B cell (primary cell): ENCODE measurements at regions not wholly inside any gene's neighbourhood (a gene's known extent, or its start where the extent isn't known, plus 50 kb on each side); places are given as distances from the start of the nearest gene placed in this dataset.

Experiments
- ATAC-seq: fragments of 200-7000 bp; cut with Tn5 transposase; one replicate; pipeline ENCODE4 v1.10.0; 2021; ENCODE audit warnings: low read depth, mild to moderate bottlenecking, moderate number of reproducible peaks, moderate library complexity
- CTCF ChIA-PET: fragments of 350-600 bp; sonication (Branson Sonifier 250); formaldehyde crosslinking; loops from one replicate; lab custom pipeline; 2021; ENCODE audit warnings: antibody characterized with exemption, inconsistent platforms; lab: Charles Lee
- POLR2A ChIA-PET: fragments of 350-600 bp; sonication (Branson Sonifier 250); formaldehyde crosslinking; loops from one replicate; lab custom pipeline; 2021; ENCODE audit warnings: antibody characterized with exemption; lab: Charles Lee
- DNase-seq: peaks from one replicate; pipeline ENCODE4 v3.0.0; 2013
- H2AFZ ChIP-seq: 2 replicates; pipeline ENCODE4 v1.6.1; 2012; ENCODE audit warnings: mild to moderate bottlenecking, low read depth, low read length; ENCODE audit not compliant: insufficient read depth, poor library complexity, severe bottlenecking
- H3K27ac ChIP-seq, 2 donors: 1 replicate in 1 of 2; 2 replicates in 1 of 2; pipeline ENCODE4 v1.5.1; 2012 to 2013; ENCODE audit warnings: low read length in 2 of 2, mild to moderate bottlenecking in 2 of 2, moderate library complexity in 1 of 2
- H3K27me3 ChIP-seq, 4 experiments: fragments of 200-600 bp in 1 of 4; sonication (generic) in 1 of 4; replicated peaks in 1 of 4; 1 replicate in 2 of 4; 2 replicates in 2 of 4; pipeline versions ENCODE4 v1.6.1 to v1.7.0; 2013 to 2016; ENCODE audit warnings: low read length in 3 of 4, mild to moderate bottlenecking in 2 of 4, mixed read lengths in 1 of 4, moderate library complexity in 1 of 4; ENCODE audit not compliant: insufficient read depth in 4 of 4, control insufficient read depth in 3 of 4; ENCODE audit errors: control extremely low read depth in 1 of 4
- H3K36me3 ChIP-seq, 2 experiments: replicated peaks in 1 of 2; 1 replicate in 1 of 2; 2 replicates in 1 of 2; pipeline versions ENCODE4 v1.6.1 to v1.7.1; 2013; ENCODE audit warnings: low read length in 1 of 2; ENCODE audit not compliant: insufficient read depth in 2 of 2, control insufficient read depth in 1 of 2; ENCODE audit errors: control extremely low read depth in 1 of 2, extremely low read depth in 1 of 2
- H3K4me1 ChIP-seq, 2 donors: fragments of 200-600 bp in 1 of 2; sonication (generic) in 1 of 2; 1 replicate in 1 of 2; 2 replicates in 1 of 2; pipeline versions ENCODE4 v1.5.1 to v1.6.1; 2013 to 2017; ENCODE audit warnings: low read length in 2 of 2; ENCODE audit not compliant: control insufficient read depth in 2 of 2, insufficient read depth in 2 of 2
- H3K4me2 ChIP-seq: replicated peaks from 2 replicates; pipeline ENCODE3; 2012; ENCODE audit warnings: mild to moderate bottlenecking, low read depth, low read length; ENCODE audit not compliant: poor library complexity, severe bottlenecking
- H3K4me3 ChIP-seq, 5 experiments: fragments of 200-600 bp in 1 of 5; sonication (generic) in 1 of 5; 1 replicate in 3 of 5; 2 replicates in 2 of 5; pipeline versions ENCODE4 v1.5.1 to v1.7.0; 2011 to 2016; ENCODE audit warnings: low read length in 4 of 5, mild to moderate bottlenecking in 4 of 5, low read depth in 2 of 5, control low read depth in 1 of 5, moderate library complexity in 1 of 5; ENCODE audit not compliant: insufficient read depth in 1 of 5; ENCODE audit errors: control extremely low read depth in 1 of 5, extremely low read depth in 1 of 5
- H3K79me2 ChIP-seq: fragments of 200-600 bp; sonication (generic); one replicate; pipeline ENCODE4 v1.6.0; 2016; ENCODE audit warnings: low read length; ENCODE audit not compliant: control insufficient read depth, insufficient read depth
- H3K9ac ChIP-seq: fragments of 200-600 bp; sonication (generic); 2 replicates; pipeline ENCODE4 v1.6.1; 2017; ENCODE audit warnings: mild to moderate bottlenecking, low read length, moderate library complexity
- H3K9me3 ChIP-seq, 3 donors: one replicate each; pipeline versions ENCODE4 v1.6.1 to v1.7.1; 2013; ENCODE audit warnings: low read length in 2 of 3; ENCODE audit not compliant: control insufficient read depth in 2 of 3, insufficient read depth in 1 of 3; ENCODE audit errors: control extremely low read depth in 1 of 3
- H4K20me1 ChIP-seq: 2 replicates; pipeline ENCODE4 v1.6.0; 2012; ENCODE audit warnings: mild to moderate bottlenecking, low read length; ENCODE audit not compliant: insufficient read depth, control insufficient read depth, poor library complexity, severe bottlenecking
- H3K27ac Mint-ChIP-seq: one replicate; pipeline ENCODE4 v1.8.0; 2021; ENCODE audit warnings: mixed read lengths
- H3K27me3 Mint-ChIP-seq: one replicate; pipeline ENCODE4 v1.8.0; 2021; ENCODE audit warnings: mixed read lengths
- H3K4me1 Mint-ChIP-seq: one replicate; pipeline ENCODE4 v1.8.0; 2021; ENCODE audit warnings: mixed read lengths
- H3K4me3 Mint-ChIP-seq: one replicate; pipeline ENCODE4 v1.8.0; 2021; ENCODE audit warnings: mixed read lengths
- H3K9me3 Mint-ChIP-seq: one replicate; pipeline ENCODE4 v1.8.0; 2022; ENCODE audit warnings: mixed read lengths; ENCODE audit not compliant: insufficient read depth
- EZH2 ChIP-seq: IDR thresholded peaks from 2 replicates; pipeline ENCODE4 v1.6.1; 2012; ENCODE audit warnings: borderline replicate concordance, low read depth, mild to moderate bottlenecking, moderate library complexity, low read length; ENCODE audit not compliant: insufficient read depth, poor library complexity, severe bottlenecking
- WGBS: methylation state at CpG from one replicate; pipeline ENCODE4 v1.1.5; 2013; ENCODE audit warnings: missing lambda C conversion rate; ENCODE audit not compliant: insufficient coverage; 5-methylcytosine and 5-hydroxymethylcytosine counted together
- intact Hi-C: fragments of 100-400 bp; cut with micrococcal nuclease; formaldehyde crosslinking; loops from one replicate; pipeline ENCODE4 v1.10.0; 2022
- TF ChIP-seq, protein P1 (sequence below): fragments of 200-600 bp; IDR thresholded peaks from one replicate; pipeline ENCODE4 v1.8.0; 2022; ENCODE audit warnings: antibody characterized with exemption, mild to moderate bottlenecking

DNA sequence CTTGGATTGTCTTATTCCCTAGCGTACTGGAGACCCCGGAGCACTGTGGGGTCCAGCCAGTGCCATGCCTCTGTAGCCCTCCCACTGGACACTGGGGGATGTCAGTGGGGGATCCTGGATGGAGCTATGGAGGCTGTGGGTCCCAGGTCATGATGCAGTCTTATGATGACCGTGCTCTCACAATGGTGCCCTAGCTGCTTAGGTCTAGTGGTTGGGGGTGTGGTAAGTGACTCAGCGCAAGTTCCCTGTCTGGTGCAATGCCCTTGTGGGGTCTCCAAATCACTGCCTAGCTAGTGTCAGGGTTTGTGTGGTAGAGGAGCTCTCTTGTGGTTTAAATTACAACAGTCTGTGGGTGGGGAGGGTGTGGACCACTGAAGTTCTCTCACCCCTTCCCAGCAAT is 135.4 kb downstream of the CDC5L start:
- ATAC-seq (no peak), DNase-seq (no peak)
- TF ChIP-seq EZH2: no peak
- TF ChIP-seq, protein P1, sequence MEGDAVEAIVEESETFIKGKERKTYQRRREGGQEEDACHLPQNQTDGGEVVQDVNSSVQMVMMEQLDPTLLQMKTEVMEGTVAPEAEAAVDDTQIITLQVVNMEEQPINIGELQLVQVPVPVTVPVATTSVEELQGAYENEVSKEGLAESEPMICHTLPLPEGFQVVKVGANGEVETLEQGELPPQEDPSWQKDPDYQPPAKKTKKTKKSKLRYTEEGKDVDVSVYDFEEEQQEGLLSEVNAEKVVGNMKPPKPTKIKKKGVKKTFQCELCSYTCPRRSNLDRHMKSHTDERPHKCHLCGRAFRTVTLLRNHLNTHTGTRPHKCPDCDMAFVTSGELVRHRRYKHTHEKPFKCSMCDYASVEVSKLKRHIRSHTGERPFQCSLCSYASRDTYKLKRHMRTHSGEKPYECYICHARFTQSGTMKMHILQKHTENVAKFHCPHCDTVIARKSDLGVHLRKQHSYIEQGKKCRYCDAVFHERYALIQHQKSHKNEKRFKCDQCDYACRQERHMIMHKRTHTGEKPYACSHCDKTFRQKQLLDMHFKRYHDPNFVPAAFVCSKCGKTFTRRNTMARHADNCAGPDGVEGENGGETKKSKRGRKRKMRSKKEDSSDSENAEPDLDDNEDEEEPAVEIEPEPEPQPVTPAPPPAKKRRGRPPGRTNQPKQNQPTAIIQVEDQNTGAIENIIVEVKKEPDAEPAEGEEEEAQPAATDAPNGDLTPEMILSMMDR: no peak
- H3K4me3 Mint-ChIP-seq: no peak overlapping the region
- 95% methylated on average over 3 of the region's 4 CpGs for WGBS
- Histone ChIP-seq H3K9ac (no peak overlapping the region), H3K27me3 (no peaks in the 10 kb centered on the region), H3K36me3 (no peaks in the 10 kb centered on the region), H3K4me1 (peaks cover 0 to 5% of the 10 kb centered on the region in 2 donors), H3K9me3 (peaks cover 0 to 22% (median 6%) of the 10 kb centered on the region in 3 donors), H3K4me2 (no peak overlapping the region), H4K20me1 (no peaks in the 10 kb centered on the region), H3K4me3 (no peak overlapping the region), H3K27ac (no peak overlapping the region), H3K79me2 (no peaks in the 10 kb centered on the region), H2AFZ (no peak overlapping the region)
- CTCF ChIA-PET: no interaction called here
- H3K9me3 Mint-ChIP-seq: peaks cover 18% of the 10 kb centered on the region
- H3K27me3 Mint-ChIP-seq: peaks cover 37% of the 10 kb centered on the region
- POLR2A ChIA-PET: no interaction called here
- H3K4me1 Mint-ChIP-seq: no peaks in the 10 kb centered on the region
- intact Hi-C loops: no loop called here
- H3K27ac Mint-ChIP-seq: no peak overlapping the region

DNA sequence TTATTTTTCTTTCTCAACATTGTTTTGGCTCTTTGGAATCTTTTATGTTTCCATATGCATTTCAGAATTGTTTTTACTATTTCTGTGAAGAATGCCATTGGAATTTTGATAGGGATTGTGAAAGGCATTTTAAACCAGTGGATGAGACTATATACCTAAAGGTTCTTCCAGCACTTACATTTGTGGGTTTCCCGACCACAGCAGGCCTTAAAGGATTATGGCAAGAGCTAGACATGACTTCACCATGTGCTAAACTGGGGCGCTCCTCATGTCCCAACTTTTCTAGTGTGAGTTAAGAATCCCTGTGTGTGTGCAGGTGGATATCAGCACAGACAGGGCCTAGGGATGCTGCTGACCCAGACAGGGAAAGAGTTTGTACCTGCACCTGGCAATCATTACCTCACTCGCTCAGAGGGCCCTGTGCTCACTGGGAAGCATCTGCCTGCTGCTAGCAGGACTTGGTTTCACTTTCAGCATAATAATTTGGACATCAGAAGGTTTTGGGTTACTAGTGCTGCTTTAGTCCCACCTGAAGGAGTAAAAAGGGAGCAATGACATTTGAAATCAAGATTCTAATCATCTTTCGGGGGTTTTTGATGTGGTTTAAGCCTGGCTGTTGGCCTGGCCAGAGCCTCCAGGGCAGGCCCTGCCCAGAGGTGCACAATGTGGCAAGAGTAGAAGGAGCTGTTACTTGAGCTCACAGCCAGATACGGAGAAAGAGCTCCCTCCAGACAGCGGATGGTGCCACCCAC is 137.1 kb downstream of the CDC5L start:
- H3K4me3 ChIP-seq: no peak overlapping the region
- H3K4me1 Mint-ChIP-seq: no peaks in the 10 kb centered on the region
- H3K27me3 ChIP-seq: peaks cover 0 to 5% (median 0%) of the 10 kb centered on the region in 4 experiments
- intact Hi-C loops: no loop called here
- H3K4me2 ChIP-seq: no peak overlapping the region
- TF ChIP-seq EZH2: no peak
- TF ChIP-seq, protein P1: no peak
- WGBS: 84% methylated on average over 6 of the region's 6 CpGs
- no peak overlapping the region for H2AFZ ChIP-seq
- CTCF ChIA-PET: no interaction called here
- H3K27ac ChIP-seq: no peak overlapping the region
- H3K4me3 Mint-ChIP-seq: no peak overlapping the region
- ATAC-seq (no peak), DNase-seq (no peak)
- H3K27me3 Mint-ChIP-seq: peaks cover 31% of the 10 kb centered on the region
- H4K20me1 ChIP-seq: no peaks in the 10 kb centered on the region
- H3K79me2 ChIP-seq: no peaks in the 10 kb centered on the region
- POLR2A ChIA-PET: no interaction called here
- peaks cover 8% of the 10 kb centered on the region for H3K9me3 Mint-ChIP-seq
- H3K27ac Mint-ChIP-seq: no peak overlapping the region
- no peaks in the 10 kb centered on the region for H3K36me3 ChIP-seq
- H3K9me3 ChIP-seq: peaks cover 0 to 22% (median 6%) of the 10 kb centered on the region in 3 donors
- H3K9ac ChIP-seq: no peak overlapping the region
- H3K4me1 ChIP-seq: peaks cover 0 to 5% of the 10 kb centered on the region in 2 donors
